ENCODE measurements at regions not wholly inside any gene's neighbourhood (a gene's known extent, or its start where the extent isn't known, plus 50 kb on each side); places are given as distances from the start of the nearest gene placed in this dataset.

DNA sequence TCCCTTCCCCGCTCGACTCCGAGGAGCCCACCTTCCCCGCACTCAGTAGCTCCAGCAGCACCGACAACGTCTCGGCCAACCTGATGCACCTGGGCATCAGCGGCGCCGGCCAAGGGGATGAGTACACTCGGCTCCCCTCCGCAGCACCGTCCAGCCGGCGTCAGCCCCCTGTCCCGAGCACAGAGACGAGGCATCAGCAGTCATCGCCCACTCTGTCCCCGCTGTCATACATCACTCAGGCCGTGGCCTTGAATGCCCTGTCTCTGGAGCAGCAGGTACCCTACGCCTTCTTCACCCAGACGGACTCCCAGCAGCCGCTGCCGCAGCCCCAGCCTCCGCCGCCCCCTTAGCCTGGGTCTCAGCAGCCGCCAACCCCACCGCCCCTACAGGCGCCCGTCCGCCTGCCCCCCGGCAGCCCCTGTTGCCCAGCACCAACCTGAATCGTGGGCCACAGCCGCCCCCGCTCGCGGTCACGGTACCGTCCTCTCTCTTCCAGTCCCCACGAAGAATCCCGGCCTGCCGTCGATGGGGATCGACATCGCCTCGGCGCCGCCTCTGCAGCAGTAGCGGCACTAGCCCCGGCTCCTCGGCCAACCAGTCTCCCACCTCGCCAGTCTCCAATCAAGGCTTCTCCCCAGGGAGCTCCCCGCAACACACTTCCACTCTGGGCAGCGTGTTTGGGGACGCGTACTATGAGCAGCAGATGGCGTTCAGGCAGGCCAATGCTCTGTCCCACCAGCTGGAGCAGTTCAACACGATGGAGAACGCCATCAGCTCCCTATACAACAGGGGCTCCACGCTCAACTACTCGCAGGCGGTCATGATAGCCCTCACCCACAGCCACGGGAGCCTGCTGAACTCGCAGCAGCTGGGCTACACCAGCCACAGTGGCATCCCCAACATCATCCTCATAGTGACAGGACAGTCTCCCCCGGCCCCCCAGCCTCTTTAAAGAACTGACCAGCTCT is 1195.9 kb upstream of the CHAC2 start:
- TF ChIP-seq EZH2 (IDR thresholded peaks at IDR 0.05; ENCODE audit: insufficient read depth, poor library complexity, severe bottlenecking) (no peak), EZH2phosphoT487 (IDR thresholded peaks at IDR 0.05; ENCODE audit: insufficient read depth, low read depth) (no peak)

Data from GM23248 (cell line).